NCI-H82 treated with DMSO at 0.1 percent for 48 hours (cell line): ENCODE measurements at regions not wholly inside any gene's neighbourhood (a gene's known extent, or its start where the extent isn't known, plus 50 kb on each side); places are given as distances from the start of the nearest gene placed in this dataset.

Experiments
- DNase-seq: peaks from one replicate; lab custom pipeline; 2025; ENCODE audit not compliant: unreplicated experiment; lab: John Stamatoyannopoulos, UW

DNA sequence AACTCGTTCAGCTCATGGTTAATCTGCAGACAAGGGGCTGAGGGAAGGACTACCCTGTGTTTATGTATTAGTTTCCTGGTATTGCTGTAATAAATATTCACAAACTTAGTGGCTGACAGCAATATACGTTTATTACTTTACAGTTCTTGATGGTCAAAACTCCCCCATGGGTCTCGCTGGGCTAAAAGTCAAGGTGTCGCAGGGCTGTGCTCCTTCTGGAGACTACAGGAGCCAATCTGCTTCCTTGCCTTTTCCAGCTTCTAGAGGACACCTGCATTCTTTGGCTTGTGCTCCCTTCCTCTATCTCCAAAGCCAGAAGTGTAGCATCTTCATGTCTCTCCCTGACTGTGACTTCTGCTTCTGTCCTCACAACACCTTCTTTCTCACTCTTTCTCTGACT lies 653.8 kb upstream of the RIOK2 start:
- DNase-seq, result no peak

DNA sequence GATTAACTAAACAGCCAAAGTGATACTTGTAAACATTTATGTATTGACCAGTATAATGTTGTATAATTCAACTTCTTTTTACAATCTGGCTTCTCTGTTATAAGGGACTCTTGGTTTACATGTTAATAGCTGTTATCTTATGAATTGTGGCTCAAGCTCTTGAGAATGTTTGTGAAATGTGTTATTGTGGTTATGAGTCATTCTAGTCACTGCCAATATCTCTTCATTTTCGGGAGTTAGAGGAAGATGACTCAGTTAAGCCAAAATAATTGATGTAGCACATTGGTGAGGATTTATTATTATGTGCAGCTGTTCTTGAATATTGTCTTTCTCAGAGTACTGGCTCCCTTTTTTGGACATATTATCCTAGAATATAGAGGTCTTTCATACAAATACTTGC lies 655.2 kb upstream of the RIOK2 start:
- DNase-seq, result no peak

DNA sequence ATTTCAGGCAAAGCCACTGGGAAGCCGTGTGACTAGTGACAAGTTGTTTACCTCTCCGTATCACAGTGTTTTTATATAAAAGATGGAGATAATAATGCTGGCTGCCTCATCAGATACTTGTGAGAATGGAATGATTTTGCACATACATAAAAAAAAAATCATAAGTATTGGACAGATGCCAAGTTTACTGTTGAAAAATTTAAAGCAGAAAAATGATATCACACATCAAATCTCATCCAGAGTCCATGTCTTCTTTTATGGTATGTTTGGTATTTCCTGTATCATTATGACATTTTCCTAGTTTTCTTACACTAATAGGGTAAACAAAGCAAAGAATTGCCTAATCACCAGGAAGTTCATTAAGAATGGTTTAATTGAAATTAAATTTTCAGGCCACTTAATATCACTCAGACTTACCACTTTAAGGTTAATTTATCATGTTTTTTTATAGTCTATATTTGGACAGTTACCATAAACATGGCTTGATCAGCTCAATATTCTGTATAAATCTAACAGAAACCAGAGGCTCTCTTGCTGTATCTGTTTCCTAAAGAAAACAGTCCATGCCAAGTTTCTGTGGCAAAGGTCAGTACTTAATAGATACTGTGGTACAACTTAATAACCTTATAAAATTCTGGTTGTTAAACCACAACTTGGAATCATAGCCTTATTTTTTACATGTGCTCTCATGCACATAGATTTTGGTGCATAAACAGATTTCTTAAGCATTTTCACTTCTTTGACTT lies 656.5 kb upstream of the RIOK2 start:
- DNase-seq, result no peak

DNA sequence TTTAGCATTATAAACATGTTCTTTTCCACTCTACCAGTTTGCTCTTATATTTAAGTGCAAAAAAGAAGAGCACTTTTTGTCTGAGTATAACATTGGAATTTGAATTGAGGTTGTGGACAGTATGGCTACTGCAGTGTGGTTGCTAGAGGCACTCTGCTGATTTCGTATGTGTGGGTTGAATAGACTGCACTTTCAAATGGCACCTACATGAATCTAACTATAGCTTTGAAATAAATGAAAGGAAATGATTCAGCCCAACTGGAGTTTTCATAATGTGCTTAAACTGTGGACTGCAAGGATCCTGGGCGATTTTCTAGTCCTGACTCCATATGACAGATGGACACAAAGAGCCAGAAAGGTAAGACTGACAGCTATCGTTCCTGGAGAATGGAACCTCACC lies 657.6 kb upstream of the RIOK2 start:
- no peak for DNase-seq

DNA sequence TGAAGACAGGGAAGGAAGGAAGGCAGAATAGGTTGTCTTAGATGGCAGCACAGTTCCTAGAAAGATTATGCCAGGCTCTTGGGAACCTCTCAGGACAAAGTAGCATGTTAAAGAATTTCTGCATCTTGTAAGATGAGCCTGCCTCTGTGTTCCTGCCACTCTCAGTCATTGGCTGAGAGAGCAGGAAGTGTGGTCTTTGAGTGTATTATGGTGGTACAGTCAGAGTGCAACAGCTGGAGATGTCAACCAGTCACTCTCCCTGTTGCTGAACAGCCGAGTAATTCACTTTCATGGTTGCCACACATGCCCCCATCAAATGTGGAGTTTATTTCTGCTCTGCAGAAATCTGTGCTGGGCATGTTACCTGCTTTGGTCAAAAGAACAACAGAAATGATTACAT lies 659.6 kb upstream of the RIOK2 start:
- DNase-seq, result no peak

DNA sequence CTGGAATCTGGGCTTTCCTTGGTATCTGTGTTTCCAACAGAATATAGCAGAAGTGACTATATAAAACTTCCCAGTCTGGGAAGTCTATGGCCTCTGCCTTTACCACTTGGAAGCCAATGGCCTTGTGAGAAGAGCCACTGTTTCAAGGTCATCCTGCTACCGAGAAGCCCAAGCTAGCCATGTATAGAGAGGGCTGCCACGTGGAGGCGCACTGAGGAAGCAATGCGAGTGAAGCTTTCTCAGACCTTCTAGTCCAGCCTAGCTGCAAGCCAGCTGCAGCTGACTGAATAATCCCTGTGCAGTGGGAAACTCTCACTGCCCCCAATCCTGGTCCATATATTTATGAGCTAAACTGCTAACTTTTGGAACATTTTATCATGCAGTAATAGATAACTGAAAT lies 661.8 kb upstream of the RIOK2 start:
- no peak for DNase-seq

DNA sequence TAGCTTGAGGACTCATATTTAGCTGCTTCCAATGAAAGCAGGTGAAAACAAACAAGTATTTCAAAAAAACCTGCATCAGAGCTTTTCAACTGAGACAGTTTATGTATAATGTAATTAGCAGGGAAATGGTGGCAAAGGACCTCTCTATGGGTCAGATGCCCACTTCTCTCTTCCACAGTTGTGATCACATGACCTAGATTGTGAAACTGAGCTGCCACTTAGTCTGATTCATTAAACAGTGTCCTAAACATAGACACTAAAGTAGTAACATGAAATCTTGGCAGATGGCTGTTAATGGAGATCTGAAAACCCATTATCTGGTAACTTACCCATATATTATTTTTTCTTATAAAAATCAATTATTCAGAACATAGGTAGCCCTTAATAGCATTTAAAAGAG lies 663.6 kb upstream of the RIOK2 start:
- DNase-seq, result no peak

DNA sequence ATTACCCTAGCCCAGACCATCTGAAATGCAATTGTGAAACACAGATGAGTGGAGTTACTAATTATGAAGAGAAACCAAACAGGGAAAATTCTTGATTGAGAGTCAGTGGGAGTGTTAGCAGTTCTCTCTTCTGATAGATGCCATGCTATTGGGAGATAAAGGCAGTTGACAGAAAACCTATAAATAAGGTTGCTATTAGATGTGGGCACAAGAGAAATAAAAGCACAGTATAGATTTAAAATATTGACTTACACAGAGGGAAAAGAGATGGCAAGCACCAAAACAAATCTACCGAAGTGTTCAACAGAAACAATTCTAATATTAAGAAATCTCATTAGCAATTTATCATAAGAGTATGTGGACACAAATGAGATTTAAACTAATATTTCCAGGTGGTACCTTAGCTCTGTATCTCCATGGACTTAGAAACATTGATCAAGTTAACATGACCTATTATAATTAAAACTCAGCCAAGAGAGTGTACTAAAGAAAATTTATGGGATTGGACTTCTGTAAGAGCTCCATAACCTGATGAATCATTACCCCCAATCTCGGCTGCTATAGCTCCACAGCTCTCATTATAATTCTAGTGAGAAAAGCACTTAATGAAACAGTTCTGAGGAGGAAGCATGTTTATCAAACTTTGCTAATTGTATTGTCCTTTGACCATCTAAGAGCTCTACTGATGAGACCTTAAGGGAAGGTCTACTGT lies 665.0 kb upstream of the RIOK2 start:
- DNase-seq, result no peak

DNA sequence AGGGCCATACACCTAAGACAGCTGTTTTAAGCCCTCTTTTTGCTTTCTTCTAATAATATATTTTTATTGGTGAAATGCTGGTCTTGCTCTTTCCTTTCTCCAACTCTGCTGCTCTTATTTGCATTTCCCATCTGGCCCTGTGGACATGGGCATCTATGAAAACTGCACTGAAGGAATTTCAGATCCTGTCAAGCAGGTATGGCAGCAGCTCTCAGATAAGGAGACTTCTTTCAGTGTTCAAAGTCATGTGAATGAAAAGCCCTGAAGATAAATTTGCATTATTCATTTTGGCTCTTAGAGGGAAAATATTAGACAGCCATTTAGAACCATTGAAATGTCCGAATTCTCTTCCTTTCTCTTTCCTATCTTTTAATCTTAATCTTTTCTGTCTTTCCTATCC lies 668.0 kb upstream of the RIOK2 start:
- no peak for DNase-seq

DNA sequence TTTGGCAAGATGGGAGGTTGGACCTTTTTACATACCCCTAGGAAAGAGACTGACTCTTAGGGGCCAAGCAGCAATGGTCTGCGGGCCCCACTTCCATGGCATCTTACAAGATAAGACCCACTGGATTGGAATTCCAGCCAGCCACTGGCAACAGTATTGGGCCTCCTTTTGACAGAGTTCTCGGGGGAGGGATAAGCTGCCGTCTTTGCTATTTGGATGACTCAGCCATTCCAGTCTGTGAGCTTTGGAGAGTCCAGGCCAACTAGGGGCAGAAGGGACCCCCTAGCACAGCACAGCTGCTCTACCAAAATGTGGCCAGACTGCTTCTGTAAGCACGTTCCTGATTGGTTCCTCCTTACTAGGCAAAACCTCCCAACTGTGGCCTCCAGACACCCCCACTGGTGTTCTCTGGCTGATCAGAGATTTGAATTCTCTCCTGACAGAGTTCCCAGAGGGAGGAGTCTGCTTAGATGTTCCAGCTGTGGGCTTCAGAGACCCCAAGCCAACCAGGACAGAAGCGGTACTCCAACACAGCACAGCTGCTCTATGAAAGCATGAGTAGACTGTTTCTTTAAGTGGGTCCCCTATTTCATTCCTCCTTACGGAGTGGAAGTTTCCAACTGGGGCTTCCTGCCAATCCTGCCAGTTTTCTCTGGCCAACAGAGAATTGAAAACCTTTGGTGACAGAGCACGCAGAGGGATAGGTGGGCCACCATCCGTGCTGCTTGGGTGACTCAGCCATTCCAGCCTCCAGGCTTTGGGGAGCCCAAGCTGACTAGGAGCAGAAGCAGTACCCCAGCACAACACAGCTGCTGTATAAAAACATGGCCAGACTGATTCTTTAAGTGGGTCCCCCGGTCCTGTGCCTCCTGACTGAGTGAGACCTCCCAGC lies 672.1 kb upstream of the RIOK2 start:
- no peak for DNase-seq

DNA sequence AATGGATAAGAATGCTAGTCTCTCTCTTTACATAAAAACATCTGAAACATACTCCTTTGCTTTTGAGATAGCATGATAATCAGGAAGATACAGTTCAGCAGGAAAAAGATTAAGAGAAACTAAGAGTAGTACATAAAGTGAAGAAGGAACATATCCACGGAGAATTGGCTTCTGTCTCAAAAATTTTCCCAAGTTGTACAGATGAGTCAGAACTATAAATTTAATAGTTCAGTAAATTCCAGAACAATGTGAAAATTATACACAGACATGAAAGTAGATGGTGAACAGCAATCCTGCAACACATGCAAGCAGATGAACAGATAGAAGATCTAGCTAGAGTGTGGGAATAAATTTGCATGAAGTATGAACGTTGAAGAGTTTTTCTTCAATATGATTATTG lies 691.4 kb upstream of the RIOK2 start:
- DNase-seq, result no peak

DNA sequence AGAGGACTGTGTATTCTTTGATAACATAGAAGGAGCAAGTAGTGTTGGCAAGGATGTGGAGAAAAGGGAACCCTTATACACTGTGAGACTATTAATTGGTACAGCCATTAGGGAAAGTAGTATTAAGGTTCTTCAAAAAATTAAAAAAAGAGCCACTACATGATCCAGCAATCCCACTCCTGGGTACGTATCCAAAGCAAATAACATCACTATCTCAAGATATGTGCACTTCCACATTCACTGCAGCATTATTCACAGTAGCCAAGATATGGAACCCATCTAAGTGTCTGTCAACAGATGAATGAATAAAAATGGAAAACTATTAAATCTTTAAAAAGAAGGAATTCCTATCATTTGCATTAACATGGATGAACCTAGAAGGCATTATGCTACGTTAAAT lies 693.2 kb upstream of the RIOK2 start:
- no peak for DNase-seq

DNA sequence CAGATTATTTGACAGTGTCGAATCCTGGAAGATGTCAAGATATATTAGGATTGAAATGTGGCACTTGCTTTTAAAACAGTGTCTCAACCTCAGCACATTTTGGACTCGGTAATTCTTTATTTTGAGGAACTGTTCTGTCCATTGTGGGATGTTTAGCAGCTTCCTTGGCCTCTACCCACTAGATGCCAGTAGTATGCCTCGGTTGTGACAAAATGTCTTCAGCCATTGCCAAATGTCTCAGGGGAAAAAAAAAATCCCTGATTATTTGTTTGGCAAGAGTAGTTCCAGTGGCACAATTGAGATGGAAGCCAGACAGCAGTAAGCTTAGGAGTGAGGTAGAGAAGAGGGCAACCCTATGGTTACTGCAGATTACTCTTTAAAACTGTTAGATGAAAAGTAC lies 694.5 kb upstream of the RIOK2 start:
- DNase-seq, result no peak

DNA sequence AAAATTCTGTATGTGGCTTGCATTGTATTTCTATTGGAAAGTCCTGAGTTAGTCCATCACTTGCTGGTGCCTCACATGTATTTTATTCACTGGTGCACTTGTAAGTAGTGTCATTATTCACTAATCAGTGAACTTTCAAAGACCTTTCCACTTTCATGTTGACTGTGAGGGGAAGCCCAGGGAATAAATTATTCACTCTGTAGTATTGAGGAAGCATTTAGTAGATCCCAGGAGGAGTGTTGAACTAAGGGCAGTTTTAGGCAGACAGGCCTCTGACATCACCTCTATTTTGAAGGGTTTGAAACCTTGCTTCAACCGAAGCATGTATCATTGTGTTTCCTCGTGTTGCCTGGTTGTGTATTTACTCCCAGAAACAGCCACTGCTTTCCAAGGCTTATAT lies 705.4 kb upstream of the RIOK2 start:
- no peak for DNase-seq

DNA sequence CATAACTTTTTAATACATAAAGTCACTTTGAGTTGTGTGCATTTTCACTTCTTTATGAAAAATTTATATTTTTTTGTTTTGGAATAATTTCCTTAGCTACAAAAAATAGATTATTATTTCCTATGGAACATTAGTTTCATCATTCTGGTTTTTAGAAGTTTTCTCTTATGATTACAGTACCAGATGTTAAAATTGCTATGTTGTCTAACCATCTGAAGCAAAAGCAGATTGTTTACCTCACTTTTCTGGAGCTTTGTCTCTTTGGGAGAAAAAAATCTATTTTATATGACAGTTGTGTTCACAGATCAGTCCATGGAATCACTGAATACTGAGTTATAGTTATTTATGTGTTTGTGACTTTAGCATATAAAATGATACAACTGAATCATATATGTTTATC lies 708.9 kb upstream of the RIOK2 start:
- DNase-seq, result no peak

DNA sequence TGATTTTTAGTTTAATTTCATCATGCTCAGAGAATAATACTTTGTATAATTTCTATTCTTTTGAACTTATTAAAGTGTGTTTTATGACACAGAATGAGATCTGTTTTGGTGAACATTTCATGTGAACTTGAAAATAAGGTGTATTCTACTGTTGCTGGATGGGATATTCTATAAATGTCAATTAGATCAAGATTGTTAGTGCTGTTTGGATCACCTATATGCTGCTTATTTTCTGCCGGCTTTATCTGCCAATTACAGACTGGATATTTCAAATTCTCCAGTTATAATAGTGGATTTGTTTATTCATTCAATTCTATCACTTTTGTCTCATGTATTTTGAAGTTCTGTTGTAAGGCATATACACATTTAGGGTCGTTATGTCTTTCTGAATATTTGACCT lies 720.7 kb upstream of the RIOK2 start:
- no peak for DNase-seq

DNA sequence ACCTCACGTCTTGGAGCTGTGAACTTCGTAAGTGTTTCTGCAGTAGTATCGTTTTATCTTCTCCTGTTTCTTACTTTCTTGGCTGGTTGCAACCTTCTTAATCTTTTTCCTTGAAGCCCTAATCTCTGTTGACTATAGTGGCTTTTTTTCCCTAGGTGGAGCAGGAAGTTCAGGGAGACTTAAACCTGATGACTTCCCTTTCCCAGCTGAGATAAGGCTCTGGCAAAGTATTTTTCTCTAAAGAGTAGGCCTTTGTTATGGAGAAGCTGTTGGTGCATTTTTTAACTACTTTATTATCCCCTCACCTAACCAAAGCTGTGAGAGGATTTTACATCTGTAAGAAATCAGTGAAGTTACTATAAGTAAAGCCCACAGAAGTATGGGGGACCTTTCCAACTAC lies 723.1 kb upstream of the RIOK2 start:
- DNase-seq, result no peak

DNA sequence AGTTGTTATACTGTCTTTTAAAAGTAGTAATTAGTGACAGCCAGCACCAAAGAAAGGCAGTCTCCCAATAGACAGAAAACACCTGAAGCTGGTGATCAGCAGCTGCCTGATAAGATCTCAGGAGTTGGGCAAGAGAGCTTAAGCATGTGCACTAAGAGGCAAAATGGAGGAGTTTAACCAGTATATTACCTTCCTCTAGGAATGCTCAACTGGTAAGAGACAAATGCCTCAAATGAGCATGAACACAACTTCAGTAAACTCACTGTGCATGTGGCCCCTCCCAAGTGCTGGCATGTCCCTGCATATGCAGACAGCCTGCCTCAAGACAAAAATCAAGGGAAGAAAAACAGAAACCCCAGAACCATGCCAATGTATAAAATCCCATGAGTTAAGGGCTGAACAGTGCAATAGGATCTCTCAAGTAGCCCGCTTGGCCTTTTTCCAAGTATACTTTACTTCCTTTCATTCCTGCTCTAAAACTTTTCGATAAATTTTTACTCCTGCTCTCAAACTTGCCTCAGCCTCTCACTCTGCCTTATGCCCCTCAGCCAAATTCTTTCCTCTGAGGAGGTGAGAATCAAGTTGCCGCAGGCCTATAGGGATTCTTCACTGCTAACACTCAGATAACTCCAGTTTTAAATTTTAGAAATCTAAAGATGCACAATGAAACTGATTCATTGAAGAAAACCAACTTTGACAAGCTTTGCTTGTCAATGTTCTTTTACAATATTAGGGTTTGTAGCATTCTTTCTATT lies 724.8 kb upstream of the RIOK2 start:
- no peak for DNase-seq

DNA sequence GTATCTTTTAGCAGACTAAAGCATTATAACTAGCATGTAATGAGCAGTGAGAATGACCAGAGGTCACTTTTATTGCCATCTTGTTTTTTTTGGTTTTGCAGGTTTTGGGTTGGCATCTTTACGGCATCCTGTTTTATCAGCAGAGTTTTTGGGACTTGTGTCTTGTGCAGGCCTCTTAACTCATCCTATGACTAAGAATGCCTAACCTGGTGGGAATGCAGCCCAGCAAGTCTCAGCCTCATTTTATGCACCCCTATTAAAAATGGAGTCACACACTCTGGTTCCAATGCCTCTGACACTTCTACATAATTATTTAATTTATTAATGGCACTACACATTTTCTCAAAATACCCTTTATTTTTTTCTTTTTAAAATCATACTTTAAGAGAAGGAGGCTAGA lies 726.5 kb upstream of the RIOK2 start:
- DNase-seq, result no peak

DNA sequence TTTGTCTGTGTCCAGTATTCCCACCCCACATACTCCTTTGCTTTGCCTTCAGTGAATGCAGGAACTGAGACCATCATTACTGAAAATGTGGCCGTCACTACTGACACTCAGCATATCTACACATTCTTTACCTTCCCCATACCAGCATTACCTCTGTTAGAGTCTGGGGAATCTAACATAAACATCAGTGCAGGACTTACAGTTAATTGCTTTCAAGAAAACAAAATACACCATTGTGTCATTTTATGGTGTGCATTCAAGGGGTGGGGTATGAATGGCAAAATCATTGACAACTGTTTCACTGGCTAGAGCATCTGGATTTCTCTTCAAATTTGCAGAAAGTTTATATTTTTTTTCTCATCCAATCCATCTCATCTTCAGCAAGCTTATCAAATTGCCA lies 731.4 kb upstream of the RIOK2 start:
- DNase-seq, result no peak

DNA sequence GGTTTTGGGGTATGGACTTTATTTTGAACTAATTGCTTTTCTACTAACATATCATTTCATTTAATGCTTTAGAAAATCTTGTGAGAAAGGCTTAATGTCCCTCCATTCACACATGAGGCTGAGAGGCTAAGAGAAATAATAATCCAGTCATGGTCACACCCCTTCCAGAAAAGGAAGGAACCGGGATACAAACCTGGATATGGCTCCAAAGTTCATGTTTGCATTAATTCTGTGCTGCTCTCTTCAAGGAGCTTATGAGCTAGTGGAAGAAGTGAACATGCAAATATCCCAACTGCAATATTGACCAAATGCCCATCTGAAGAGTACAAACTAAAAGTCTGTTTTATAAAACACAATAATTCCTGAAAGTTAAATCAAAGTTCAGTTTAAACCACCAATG lies 732.1 kb upstream of the RIOK2 start:
- DNase-seq, result no peak
